Mesodermal cell (in vitro differentiated cells): ENCODE measurements at regions not wholly inside any gene's neighbourhood (a gene's known extent, or its start where the extent isn't known, plus 50 kb on each side); places are given as distances from the start of the nearest gene placed in this dataset.
A peak's percentile ranks its signal among the peaks of the same experiment; 100 is the strongest.
"Not testable (repeated sequence)": the region's sequence is repeated elsewhere in the genome, so short reads cannot be mapped to it uniquely, and the experiment has no call there.

Experiments used
- H3K27ac ChIP-seq: 2 replicates; pipeline ENCODE4 v1.7.0; 2013; ENCODE audit warnings: mild to moderate bottlenecking, low read depth, low read length, moderate library complexity; ENCODE audit not compliant: severe bottlenecking
- H3K36me3 ChIP-seq: 2 replicates; pipeline ENCODE4 v1.7.1; 2013; ENCODE audit warnings: mild to moderate bottlenecking, low read length, moderate library complexity; ENCODE audit not compliant: control insufficient read depth, insufficient read depth
- H3K4me1 ChIP-seq: one replicate; pipeline ENCODE4 v1.7.1; 2013; ENCODE audit warnings: mild to moderate bottlenecking, low read length; ENCODE audit not compliant: insufficient read depth, control insufficient read depth, poor library complexity, severe bottlenecking
- H3K4me3 ChIP-seq: 2 replicates; pipeline ENCODE4 v1.7.0; 2013; ENCODE audit warnings: low read length, control low read depth, mild to moderate bottlenecking; ENCODE audit not compliant: insufficient read depth, poor library complexity, severe bottlenecking; ENCODE audit errors: extremely low read depth
- H3K9me3 ChIP-seq: 2 replicates; pipeline ENCODE4 v1.7.1; 2013; ENCODE audit warnings: mild to moderate bottlenecking, low read length, moderate library complexity; ENCODE audit not compliant: control insufficient read depth
- WGBS, 2 experiments: methylation state at CpG; one replicate each; pipeline ENCODE4 v1.1.5; 2013; ENCODE audit warnings: missing lambda C conversion rate in 2 of 2; ENCODE audit not compliant: insufficient coverage in 2 of 2; 5-methylcytosine and 5-hydroxymethylcytosine counted together

GRCh38 chr14:58740379-58740935, 102.7 kb downstream of the DACT1 start:
- Histone ChIP-seq H3K9me3 (no peaks in the 10 kb centered on the region), H3K4me3 (no peak overlapping the region), H3K4me1 (peaks cover 26% of the 10 kb centered on the region), H3K27ac (no peak overlapping the region), H3K36me3 (no peaks in the 10 kb centered on the region)
- 84 to 88% methylated on average over 4 of the region's 4 CpGs for WGBS, 2 experiments

GRCh38 chr14:58744801-58745394, 107.1 kb downstream of the DACT1 start:
- 74 to 84% methylated on average over 5 of the region's 5 CpGs for WGBS, 2 experiments
- no peak overlapping the region for H3K4me3 ChIP-seq
- peaks cover 15% of the 10 kb centered on the region for H3K4me1 ChIP-seq
- no peaks in the 10 kb centered on the region for H3K9me3 ChIP-seq
- H3K36me3 ChIP-seq: no peaks in the 10 kb centered on the region
- H3K27ac ChIP-seq: no peak overlapping the region

DNA sequence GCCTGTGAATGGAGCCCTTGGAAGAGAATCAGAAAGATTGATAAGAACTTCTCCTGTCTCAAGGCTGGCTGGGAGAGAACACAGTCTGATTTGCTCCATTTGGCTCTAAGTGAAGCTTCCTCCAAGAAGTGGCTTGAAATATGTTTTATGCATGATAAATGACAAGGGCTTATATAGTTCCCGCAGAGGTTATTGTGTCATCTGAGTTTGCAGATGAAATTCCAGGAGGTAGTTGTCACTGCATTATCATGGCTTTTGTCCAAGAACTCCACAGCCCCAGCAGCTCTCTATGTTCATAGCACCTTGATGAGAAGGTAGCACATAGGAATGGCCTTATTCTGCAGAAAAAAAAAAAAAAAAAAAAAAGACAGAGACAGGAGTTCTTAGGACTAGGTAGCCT, 108.5 kb downstream of the DACT1 start:
- Histone ChIP-seq H3K9me3 (no peaks in the 10 kb centered on the region), H3K36me3 (no peaks in the 10 kb centered on the region), H3K4me1 (peaks cover 8% of the 10 kb centered on the region), H3K4me3 (no peak overlapping the region), H3K27ac (no peak overlapping the region)
- 83% methylated on average over 1 of the region's 1 CpG; no CpG with 5 or more reads in 1 of the 2 experiments for WGBS, 2 experiments

GRCh38 chr14:58746701-58747100, 108.9 kb downstream of the DACT1 start:
- WGBS, 2 experiments: 86 to 100% methylated on average over 1 of the region's 3 CpGs
- no peak overlapping the region for H3K27ac ChIP-seq
- no peaks in the 10 kb centered on the region for H3K9me3 ChIP-seq

GRCh38 chr14:58747181-58747580, 109.4 kb downstream of the DACT1 start:
- Histone ChIP-seq H3K4me1 (peaks cover 8% of the 10 kb centered on the region), H3K9me3 (no peaks in the 10 kb centered on the region), H3K27ac (no peak overlapping the region), H3K36me3 (no peaks in the 10 kb centered on the region), H3K4me3 (no peak overlapping the region)
- 91 to 94% methylated on average over 4 to 6 of the region's 7 CpGs for WGBS, 2 experiments

More at GRCh38 chr14:58746701-58747100, 108.9 kb downstream of the DACT1 start:
- no peak overlapping the region for H3K4me3 ChIP-seq
- no peaks in the 10 kb centered on the region for H3K36me3 ChIP-seq
- H3K4me1 ChIP-seq: peaks cover 8% of the 10 kb centered on the region

DNA sequence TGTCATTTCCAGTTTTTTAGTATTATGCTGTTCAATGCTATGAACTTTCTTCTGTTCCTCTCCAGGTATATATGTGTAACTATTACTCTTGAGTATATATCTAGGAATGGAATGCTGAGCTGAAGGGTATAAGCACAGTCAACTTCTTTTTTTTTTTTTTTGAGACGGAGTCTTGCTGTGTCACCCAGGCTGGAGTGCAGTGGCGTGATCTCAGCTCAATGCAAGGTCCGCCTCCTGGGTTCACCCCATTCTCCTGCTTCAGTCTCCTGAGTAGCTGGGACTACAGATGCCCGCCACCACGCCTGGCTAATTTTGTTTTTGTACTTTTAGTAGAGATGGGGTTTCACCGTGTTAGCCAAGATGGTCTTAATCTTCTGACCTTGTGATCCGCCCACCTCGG, 110.5 kb downstream of the DACT1 start:
- not testable (repeated sequence) for H3K9me3 ChIP-seq, H3K36me3 ChIP-seq, H3K4me1 ChIP-seq, H3K4me3 ChIP-seq, H3K27ac ChIP-seq
- WGBS, 2 experiments: 94 to 95% methylated on average over 4 to 6 of the region's 8 CpGs

DNA sequence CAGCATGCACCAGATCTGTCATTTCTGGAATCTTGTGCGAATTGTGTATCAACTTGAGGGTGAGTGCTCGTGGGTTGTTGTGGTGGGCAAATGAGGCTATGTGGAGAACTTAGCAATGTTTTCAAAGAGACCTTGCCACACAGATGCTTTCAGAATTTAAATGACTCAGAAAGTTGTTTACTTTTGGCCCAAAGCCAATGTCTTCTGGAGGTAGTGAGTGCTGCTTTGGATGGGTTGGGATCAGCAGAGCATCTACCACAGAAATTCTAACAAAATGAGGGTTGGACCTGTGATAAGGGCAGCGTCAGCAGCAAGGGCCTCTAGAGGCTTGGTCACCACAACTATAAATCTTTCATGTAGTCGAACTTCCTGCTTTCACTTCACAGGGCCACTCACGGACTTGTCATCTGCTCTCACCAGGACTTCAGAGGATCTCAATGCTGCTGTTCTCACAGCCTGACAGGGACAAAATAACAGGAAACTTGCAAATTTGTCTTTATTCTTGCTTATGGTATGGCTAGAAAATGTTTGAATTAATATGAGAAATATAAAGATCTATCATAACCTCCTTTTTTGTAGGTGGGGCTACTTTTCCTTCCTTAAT, 111.4 kb downstream of the DACT1 start:
- peak overlapping the region; percentile 57 for H3K27ac ChIP-seq
- WGBS, 2 experiments: 83 to 84% methylated on average over 4 of the region's 5 CpGs

DNA sequence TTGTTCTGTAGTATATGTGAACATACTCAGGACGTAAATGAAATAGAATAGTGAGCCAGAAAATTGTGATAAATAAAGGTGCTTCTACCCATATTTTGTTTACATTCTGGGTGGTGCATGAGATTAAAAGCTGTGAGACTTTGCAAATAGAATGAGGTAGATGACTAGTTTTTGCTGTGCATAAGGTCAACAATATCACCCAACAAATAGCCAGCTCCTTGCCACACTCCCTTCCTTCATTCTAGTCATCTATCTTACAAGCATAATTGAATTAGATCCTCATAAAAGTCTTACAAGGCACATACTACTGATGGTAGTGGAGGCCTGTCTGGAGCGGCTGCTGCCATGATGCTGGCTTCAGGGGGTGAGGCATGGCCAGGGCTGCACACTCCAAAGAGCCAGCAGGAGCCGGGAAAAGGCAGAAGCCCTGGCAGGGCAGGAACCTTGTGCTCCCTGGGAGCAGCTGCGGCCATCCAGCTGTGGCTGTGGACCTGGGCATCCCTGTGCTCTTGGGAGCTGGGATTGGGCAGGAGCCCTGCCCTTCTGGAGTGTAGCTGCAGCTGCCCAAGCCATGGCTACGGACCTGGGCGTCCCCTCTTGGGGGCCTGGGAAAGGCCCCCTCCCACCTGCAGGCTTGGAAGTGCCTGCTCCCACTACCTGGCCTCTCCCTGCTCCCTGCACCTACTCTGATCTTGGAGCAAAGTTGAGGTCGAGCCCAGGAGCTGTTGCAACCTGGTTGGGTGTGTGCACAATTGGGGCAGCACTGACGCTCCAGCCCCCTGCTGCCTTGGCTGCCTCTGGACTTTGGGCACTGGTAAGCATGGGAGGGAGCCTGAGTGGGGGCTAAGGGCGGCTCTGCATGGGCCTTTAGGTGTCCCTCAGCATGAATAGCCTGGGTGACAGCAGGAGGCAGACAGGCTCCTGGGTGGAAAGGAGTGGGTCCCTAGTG, 112.8 kb downstream of the DACT1 start:
- H3K9me3 ChIP-seq: no peaks in the 10 kb centered on the region
- H3K27ac ChIP-seq: no peak overlapping the region
- no peaks in the 10 kb centered on the region for H3K36me3 ChIP-seq
- 70 to 90% methylated on average over 5 to 8 of the region's 9 CpGs for WGBS, 2 experiments
- peaks cover 8% of the 10 kb centered on the region for H3K4me1 ChIP-seq
- no peak overlapping the region for H3K4me3 ChIP-seq

More for the DNA sequence above, 111.4 kb downstream of the DACT1 start:
- Histone ChIP-seq H3K36me3 (no peaks in the 10 kb centered on the region), H3K4me1 (peaks cover 8% of the 10 kb centered on the region), H3K9me3 (no peaks in the 10 kb centered on the region), H3K4me3 (no peak overlapping the region)

DNA sequence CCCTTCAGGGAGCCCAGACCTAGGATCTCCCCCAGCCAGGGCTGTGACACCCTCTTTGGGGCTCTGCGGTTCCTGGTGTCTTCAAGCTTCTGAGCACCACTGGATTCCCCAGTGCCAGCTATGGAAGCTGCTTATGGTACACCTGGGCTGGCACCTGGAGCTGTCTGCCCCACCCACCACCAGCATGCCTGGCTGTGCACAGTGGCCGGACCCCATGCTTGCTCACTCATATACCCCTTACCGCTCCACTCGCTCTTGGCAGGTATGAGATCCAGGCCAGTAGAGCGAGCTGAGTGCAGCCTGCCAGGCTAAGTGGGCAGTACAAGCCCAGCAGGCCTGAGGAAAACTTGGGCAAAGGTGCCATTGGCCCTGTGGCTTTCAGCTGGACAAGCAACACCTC, 114.0 kb downstream of the DACT1 start:
- peaks cover 8% of the 10 kb centered on the region for H3K4me1 ChIP-seq
- no peaks in the 10 kb centered on the region for H3K36me3 ChIP-seq
- WGBS, 2 experiments: 87 to 95% methylated on average over 5 of the region's 5 CpGs
- H3K9me3 ChIP-seq: no peaks in the 10 kb centered on the region
- H3K4me3 ChIP-seq: no peak overlapping the region
- no peak overlapping the region for H3K27ac ChIP-seq

DNA sequence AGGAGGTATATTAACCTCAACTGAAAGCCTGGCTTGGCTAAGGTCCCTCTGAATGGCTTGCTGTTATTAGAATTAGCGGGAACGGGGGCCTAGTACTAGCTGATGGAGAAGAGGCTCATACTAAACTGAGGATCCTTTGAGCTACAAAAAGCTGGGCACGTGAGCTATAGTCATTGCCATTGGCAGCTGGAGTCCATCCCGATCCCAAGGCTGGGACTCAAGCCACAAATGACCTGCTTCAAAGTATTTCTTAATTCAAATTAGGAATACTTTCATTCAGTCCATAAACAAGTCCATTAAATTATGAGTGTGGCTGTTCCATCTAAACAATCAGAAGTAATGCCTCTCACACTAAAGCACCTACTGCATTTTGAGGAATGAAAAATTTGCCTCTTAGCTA, 114.5 kb downstream of the DACT1 start:
- H3K36me3 ChIP-seq: no peaks in the 10 kb centered on the region
- no peak overlapping the region for H3K4me3 ChIP-seq
- no peak overlapping the region for H3K27ac ChIP-seq
- peaks cover 8% of the 10 kb centered on the region for H3K4me1 ChIP-seq
- 97 to 100% methylated on average over 3 to 4 of the region's 4 CpGs for WGBS, 2 experiments
- H3K9me3 ChIP-seq: no peaks in the 10 kb centered on the region
